IMR-90 (cell line): ENCODE measurements at regions not wholly inside any gene's neighbourhood (a gene's known extent, or its start where the extent isn't known, plus 50 kb on each side); places are given as distances from the start of the nearest gene placed in this dataset.

Source experiments
- ATAC-seq: fragments of 200-7000 bp; cut with Tn5 transposase; 2 replicates; pipeline ENCODE4 v1.9.1; 2020; ENCODE audit warnings: low read depth, mild to moderate bottlenecking, moderate library complexity
- BruUV-seq: library from RNA; stranded (reverse); fragments of 400-500 nt; replicated peaks from 2 replicates; lab custom pipeline; 2021; lab: Mats Ljungman, UMichigan
- CTCF ChIA-PET: fragments of 300-600 bp; formaldehyde crosslinking; extraction: SDS; loops from one replicate; lab custom pipeline; 2021; ENCODE audit warnings: antibody characterized with exemption; lab: Yijun Ruan, JAX
- POLR2A ChIA-PET: fragments of 300-600 bp; sonication (Branson Sonifier 250); formaldehyde crosslinking; loops from one replicate; lab custom pipeline; 2022; ENCODE audit warnings: antibody characterized with exemption; ENCODE audit not compliant: unreplicated experiment; lab: Charles Lee
- DNase-seq: peaks from one replicate; pipeline ENCODE4 v3.0.0; 2013
- H2AFZ ChIP-seq: replicated peaks from 2 replicates; pipeline ENCODE3; 2013; ENCODE audit warnings: low read length, mild to moderate bottlenecking; ENCODE audit not compliant: poor library complexity
- H2AK5ac ChIP-seq: 2 replicates; pipeline ENCODE4 v1.6.1; 2013; ENCODE audit warnings: low read depth, low read length, inconsistent platforms
- H2AK9ac ChIP-seq: replicated peaks from 2 replicates; pipeline ENCODE3; 2013; ENCODE audit warnings: mild to moderate bottlenecking, low read depth, low read length, moderate library complexity; ENCODE audit not compliant: poor library complexity
- H2BK120ac ChIP-seq: 2 replicates; pipeline ENCODE4 v1.6.1; 2013; ENCODE audit warnings: low read depth, low read length, inconsistent platforms
- H2BK15ac ChIP-seq: 3 replicates; pipeline ENCODE4 v1.6.1; 2013; ENCODE audit warnings: low read depth, low read length, inconsistent platforms
- H2BK20ac ChIP-seq: 2 replicates; pipeline ENCODE4 v1.6.1; 2013; ENCODE audit warnings: low read depth, mild to moderate bottlenecking, inconsistent platforms, low read length, moderate library complexity
- H2BK5ac ChIP-seq: 2 replicates; pipeline ENCODE4 v1.6.1; 2013; ENCODE audit warnings: mild to moderate bottlenecking, low read depth, low read length, inconsistent platforms; ENCODE audit not compliant: poor library complexity, severe bottlenecking
- H3K14ac ChIP-seq: replicated peaks from 2 replicates; pipeline ENCODE4 v1.6.1; 2013; ENCODE audit warnings: low read depth, low read length, inconsistent platforms
- H3K18ac ChIP-seq: 2 replicates; pipeline ENCODE4 v1.6.1; 2013; ENCODE audit warnings: low read depth, low read length, control low read depth
- H3K23ac ChIP-seq: 2 replicates; pipeline ENCODE4 v1.6.1; 2013; ENCODE audit warnings: low read depth, low read length, inconsistent platforms
- H3K27ac ChIP-seq: 2 replicates; pipeline ENCODE4 v1.5.1; 2013; ENCODE audit warnings: mild to moderate bottlenecking, control low read depth, low read length; ENCODE audit not compliant: insufficient read depth
- H3K27me3 ChIP-seq: 2 replicates; pipeline ENCODE4 v1.6.1; 2013; ENCODE audit warnings: low read length; ENCODE audit not compliant: control insufficient read depth, insufficient read depth
- H3K36me3 ChIP-seq: 2 replicates; pipeline ENCODE4 v1.6.1; 2013; ENCODE audit warnings: low read length, mixed read lengths; ENCODE audit not compliant: control insufficient read depth, insufficient read depth
- H3K4ac ChIP-seq: 2 replicates; pipeline ENCODE4 v1.6.1; 2013; ENCODE audit warnings: low read depth, low read length, inconsistent platforms
- H3K4me1 ChIP-seq: 2 replicates; pipeline ENCODE4 v1.6.1; 2013; ENCODE audit warnings: low read length, mixed read lengths; ENCODE audit not compliant: control insufficient read depth, insufficient read depth
- H3K4me2 ChIP-seq: 2 replicates; pipeline ENCODE4 v1.6.1; 2013; ENCODE audit warnings: low read depth, mild to moderate bottlenecking, control low read depth, low read length, moderate library complexity
- H3K4me3 ChIP-seq: 2 replicates; pipeline ENCODE4 v1.5.1; 2013; ENCODE audit warnings: low read depth, mild to moderate bottlenecking, control low read depth, low read length, moderate library complexity; ENCODE audit not compliant: insufficient read depth
- H3K56ac ChIP-seq: 2 replicates; pipeline ENCODE4 v1.6.1; 2013; ENCODE audit warnings: low read length, inconsistent platforms; ENCODE audit not compliant: insufficient read depth; ENCODE audit errors: extremely low read depth
- H3K79me1 ChIP-seq, 2 experiments: 2 replicates each; pipeline ENCODE4 v1.6.1; 2013; ENCODE audit warnings: low read length in 2 of 2, inconsistent platforms in 1 of 2, low read depth in 1 of 2
- H3K9ac ChIP-seq: 2 replicates; pipeline ENCODE4 v1.6.1; 2013; ENCODE audit warnings: low read depth, low read length, control low read depth
- H3K9me1 ChIP-seq: 2 replicates; pipeline ENCODE4 v1.6.1; 2013; ENCODE audit warnings: low read length, inconsistent platforms; ENCODE audit not compliant: insufficient read depth
- H3K9me3 ChIP-seq: 2 replicates; pipeline ENCODE4 v1.6.1; 2013; ENCODE audit warnings: low read length; ENCODE audit not compliant: control insufficient read depth, insufficient read depth
- H4K20me1 ChIP-seq: 2 replicates; pipeline ENCODE4 v1.6.1; 2013; ENCODE audit warnings: low read length, inconsistent platforms; ENCODE audit not compliant: insufficient read depth
- H4K5ac ChIP-seq: 2 replicates; pipeline ENCODE4 v1.6.1; 2013; ENCODE audit warnings: mild to moderate bottlenecking, low read depth, low read length, control low read depth
- H4K8ac ChIP-seq, 2 experiments: 2 replicates each; pipeline ENCODE4 v1.6.1; 2013; ENCODE audit warnings: low read depth in 2 of 2, low read length in 2 of 2, control low read depth in 1 of 2, inconsistent platforms in 1 of 2
- H4K91ac ChIP-seq: 2 replicates; pipeline ENCODE4 v1.6.1; 2013; ENCODE audit warnings: low read depth, low read length, inconsistent platforms; ENCODE audit not compliant: insufficient read depth
- CTCF ChIP-seq: conservative IDR thresholded peaks from 2 replicates; pipeline ENCODE4 v1.5.1; 2012; ENCODE audit warnings: mild to moderate bottlenecking, low read depth, low read length, improper control_type of control experiment
- ELK1 ChIP-seq: fragments of 150-350 bp; IDR thresholded peaks from 2 replicates; pipeline ENCODE4 v1.6.1; 2016; ENCODE audit warnings: low read depth, mild to moderate bottlenecking, low read length, moderate library complexity, borderline replicate concordance
- RFX5 ChIP-seq: IDR thresholded peaks from 2 replicates; pipeline ENCODE4 v1.8.0; 2012; ENCODE audit warnings: low read depth, mild to moderate bottlenecking, low read length, moderate library complexity
- WGBS, 2 experiments: methylation state at CpG; one replicate each; pipeline versions ENCODE4 v1.1.5 to v1.1.7; 2013; ENCODE audit warnings: missing lambda C conversion rate in 2 of 2; ENCODE audit not compliant: insufficient read length in 1 of 2; ENCODE audit errors: extremely low coverage in 2 of 2; 5-methylcytosine and 5-hydroxymethylcytosine counted together
- dilution Hi-C: fragments of 300-500 bp; cut with HindIII; formaldehyde crosslinking; loops from one replicate; pipeline ENCODE4 v1.14.3; 2018; ENCODE audit warnings: low sequenced_read_pairs; ENCODE audit not compliant: unreplicated experiment
- in situ Hi-C: fragments of 300-500 bp; cut with MboI; formaldehyde crosslinking; loops from 3 replicates; pipeline ENCODE4 v1.14.3; 2019; ENCODE audit warnings: low sequenced_read_pairs, inconsistent platforms, mixed read lengths
- intact Hi-C: fragments of 100-400 bp; cut with micrococcal nuclease; formaldehyde crosslinking; loops from 2 replicates; pipeline ENCODE4 v1.10.0; 2022

- dilution Hi-C loops (no loop called here), in situ Hi-C loops (no loop called here), intact Hi-C loops (no loop called here)
- TF ChIP-seq ELK1 = no peak
- no peak for TF ChIP-seq CTCF
- TF ChIP-seq RFX5 = no peak
- Histone ChIP-seq H3K4ac (no peak overlapping the region), H2BK15ac (no peak overlapping the region), H3K9me3 (peaks cover 54% of the 10 kb centered on the region), H3K14ac (no peak overlapping the region), H3K27me3 (no peaks in the 10 kb centered on the region), H3K4me2 (no peak overlapping the region), H3K18ac (no peak overlapping the region), H2AK5ac (no peak overlapping the region), H4K8ac (no peak overlapping the region), H2AFZ (no peak overlapping the region), H2BK20ac (no peak overlapping the region), H3K4me3 (no peak overlapping the region), H3K23ac (no peak overlapping the region), H3K4me1 (no peaks in the 10 kb centered on the region), H4K91ac (no peak overlapping the region), H3K36me3 (no peaks in the 10 kb centered on the region), H3K9me1 (no peaks in the 10 kb centered on the region), H3K79me1 (no peaks in the 10 kb centered on the region), H3K27ac (no peak overlapping the region), H3K56ac (no peak overlapping the region), H2AK9ac (no peak overlapping the region), H2BK5ac (no peak overlapping the region), H2BK120ac (no peak overlapping the region), H4K5ac (no peak overlapping the region), H4K20me1 (no peaks in the 10 kb centered on the region), H3K9ac (no peak overlapping the region)
- ATAC-seq (no peak), DNase-seq (no peak)
- POLR2A ChIA-PET = no interaction called here
- WGBS, 2 experiments = 38% methylated on average over 3 of the region's 17 CpGs; no CpG with 5 or more reads in 1 of the 2 experiments
- CTCF ChIA-PET = no interaction called here
- no TSS peak for BruUV-seq
Observed at GRCh38 chr2:239765076-239765845, 259.9 kb downstream of the NDUFA10 start.
